HepG2 (cell line): ENCODE measurements at regions not wholly inside any gene's neighbourhood (a gene's known extent, or its start where the extent isn't known, plus 50 kb on each side); places are given as distances from the start of the nearest gene placed in this dataset.

Experiments
- BRCA1 ChIP-seq: sonication (generic); formaldehyde crosslinking; IDR thresholded peaks from 2 replicates; pipeline ENCODE4 v1.4.0; 2020; ENCODE audit warnings: missing genetic modification reagents
- CEBPB ChIP-seq: IDR thresholded peaks from 2 replicates; pipeline ENCODE4 v1.6.1; 2011; ENCODE audit warnings: low read depth, low read length, improper control_type of control experiment, borderline replicate concordance
- ETV5 ChIP-seq: IDR thresholded peaks from 2 replicates; pipeline ENCODE4 v1.6.1; 2018; ENCODE audit warnings: missing biosample characterization, missing genetic modification reagents, inconsistent platforms, borderline replicate concordance
- FOXP4 ChIP-seq: sonication (generic); formaldehyde crosslinking; IDR thresholded peaks from 2 replicates; pipeline ENCODE4 v1.4.0; 2020; ENCODE audit warnings: missing genetic modification reagents
- GATAD1 ChIP-seq: IDR thresholded peaks from 2 replicates; pipeline ENCODE4 v1.6.1; 2016; ENCODE audit warnings: missing genetic modification reagents, missing compliant biosample characterization
- GLI4 ChIP-seq: sonication (generic); formaldehyde crosslinking; IDR thresholded peaks from 2 replicates; pipeline ENCODE4 v1.5.1; 2020; ENCODE audit warnings: missing genetic modification reagents, mild to moderate bottlenecking, moderate library complexity, borderline replicate concordance
- HMG20B ChIP-seq: conservative IDR thresholded peaks from 2 replicates; pipeline ENCODE4 v1.6.1; 2016; ENCODE audit warnings: missing genetic modification reagents, missing compliant biosample characterization
- HNF4A ChIP-seq: sonication (generic); formaldehyde crosslinking; IDR thresholded peaks from 2 replicates; pipeline ENCODE4 v1.4.0; 2020; ENCODE audit warnings: missing genetic modification reagents
- HOXA5 ChIP-seq: sonication (generic); formaldehyde crosslinking; IDR thresholded peaks from 2 replicates; pipeline ENCODE4 v1.4.0; 2020; ENCODE audit warnings: missing genetic modification reagents
- IKZF1 ChIP-seq: fragments of 450-650 bp; IDR thresholded peaks from 2 replicates; pipeline ENCODE4 v1.7.1; 2016
- MED1 ChIP-seq: sonication (generic); formaldehyde crosslinking; IDR thresholded peaks from 2 replicates; pipeline ENCODE4 v1.4.0; 2020; ENCODE audit warnings: missing genetic modification reagents
- NR2F1 ChIP-seq, 2 experiments: fragments of 450-650 bp in 1 of 2; formaldehyde crosslinking in 1 of 2; IDR thresholded peaks; 2 replicates each; pipeline versions ENCODE4 v1.5.0 to v1.6.1; 2016 to 2020; ENCODE audit warnings: mild to moderate bottlenecking in 1 of 2, missing compliant biosample characterization in 1 of 2, missing genetic modification reagents in 1 of 2, moderate library complexity in 1 of 2
- PHF21A ChIP-seq: sonication (generic); formaldehyde crosslinking; IDR thresholded peaks from 2 replicates; pipeline ENCODE4 v1.5.0; 2020; ENCODE audit warnings: mild to moderate bottlenecking, missing genetic modification reagents
- RAD51 ChIP-seq: fragments of 450-650 bp; IDR thresholded peaks from 2 replicates; pipeline ENCODE4 v1.6.1; 2016; ENCODE audit warnings: borderline replicate concordance
- RBAK ChIP-seq: sonication (generic); formaldehyde crosslinking; IDR thresholded peaks from 2 replicates; pipeline ENCODE4 v1.5.1; 2020; ENCODE audit warnings: mild to moderate bottlenecking, missing genetic modification reagents
- SMYD3 ChIP-seq: sonication (generic); formaldehyde crosslinking; IDR thresholded peaks from 2 replicates; pipeline ENCODE4 v1.8.1; 2023; ENCODE audit warnings: mild to moderate bottlenecking, missing genetic modification reagents
- TFDP1 ChIP-seq: IDR thresholded peaks from 2 replicates; pipeline ENCODE4 v1.6.1; 2016; ENCODE audit warnings: missing compliant biosample characterization, missing genetic modification reagents, borderline replicate concordance
- ZFP1 ChIP-seq: IDR thresholded peaks from 2 replicates; pipeline ENCODE4 v1.6.1; 2016
- ZNF17 ChIP-seq: sonication (generic); formaldehyde crosslinking; IDR thresholded peaks from 2 replicates; pipeline ENCODE4 v1.5.0; 2020; ENCODE audit warnings: mild to moderate bottlenecking, missing genetic modification reagents
- ZNF552 ChIP-seq: sonication (generic); formaldehyde crosslinking; IDR thresholded peaks from 2 replicates; pipeline ENCODE4 v1.9.0; 2022; ENCODE audit warnings: missing genetic modification reagents, mild to moderate bottlenecking, borderline replicate concordance
- ZNF766 ChIP-seq: sonication (generic); formaldehyde crosslinking; IDR thresholded peaks from 2 replicates; pipeline ENCODE4 v1.5.0; 2020; ENCODE audit warnings: missing genetic modification reagents, borderline replicate concordance
- TF ChIP-seq, protein P1 (sequence below): sonication (generic); formaldehyde crosslinking; IDR thresholded peaks from 2 replicates; pipeline ENCODE4 v1.5.0; 2020; ENCODE audit warnings: mild to moderate bottlenecking, missing genetic modification reagents, moderate library complexity
- TF ChIP-seq, protein P2 (sequence below), 2 experiments: IDR thresholded peaks; 2 replicates each; pipeline ENCODE4 v1.6.1; 2011 to 2012; ENCODE audit warnings: low read length in 2 of 2, borderline replicate concordance in 1 of 2, low read depth in 1 of 2, mild to moderate bottlenecking in 1 of 2, moderate library complexity in 1 of 2

GRCh38 chr1:222124602-222125001, 382.7 kb upstream of the DUSP10 start (continued):
- TF ChIP-seq RBAK (CRISPR knock-in tag) (no peak), ZNF17 (CRISPR knock-in tag) (no peak), HMG20B (no peak), CEBPB (no peak), ETV5 (no peak), GLI4 (CRISPR knock-in tag) (no peak), ZNF552 (CRISPR knock-in tag) (no peak), IKZF1 (no peak), HOXA5 (CRISPR knock-in tag) (no peak), SMYD3 (CRISPR knock-in tag) (no peak), RAD51 (no peak), ZFP1 (no peak), PHF21A (CRISPR knock-in tag) (no peak), NR2F1 (CRISPR knock-in tag; IDR thresholded peaks at IDR 0.05) (no peak), ZNF766 (CRISPR knock-in tag) (no peak), TFDP1 (no peak), HNF4A (CRISPR knock-in tag) (0 out of 2 replicates have a peak, but pooled peaks have one; percentile 9), BRCA1 (CRISPR knock-in tag) (no peak), GATAD1 (CRISPR knock-in tag) (no peak), FOXP4 (CRISPR knock-in tag) (no peak), MED1 (CRISPR knock-in tag) (no peak)
- TF ChIP-seq, protein P1, sequence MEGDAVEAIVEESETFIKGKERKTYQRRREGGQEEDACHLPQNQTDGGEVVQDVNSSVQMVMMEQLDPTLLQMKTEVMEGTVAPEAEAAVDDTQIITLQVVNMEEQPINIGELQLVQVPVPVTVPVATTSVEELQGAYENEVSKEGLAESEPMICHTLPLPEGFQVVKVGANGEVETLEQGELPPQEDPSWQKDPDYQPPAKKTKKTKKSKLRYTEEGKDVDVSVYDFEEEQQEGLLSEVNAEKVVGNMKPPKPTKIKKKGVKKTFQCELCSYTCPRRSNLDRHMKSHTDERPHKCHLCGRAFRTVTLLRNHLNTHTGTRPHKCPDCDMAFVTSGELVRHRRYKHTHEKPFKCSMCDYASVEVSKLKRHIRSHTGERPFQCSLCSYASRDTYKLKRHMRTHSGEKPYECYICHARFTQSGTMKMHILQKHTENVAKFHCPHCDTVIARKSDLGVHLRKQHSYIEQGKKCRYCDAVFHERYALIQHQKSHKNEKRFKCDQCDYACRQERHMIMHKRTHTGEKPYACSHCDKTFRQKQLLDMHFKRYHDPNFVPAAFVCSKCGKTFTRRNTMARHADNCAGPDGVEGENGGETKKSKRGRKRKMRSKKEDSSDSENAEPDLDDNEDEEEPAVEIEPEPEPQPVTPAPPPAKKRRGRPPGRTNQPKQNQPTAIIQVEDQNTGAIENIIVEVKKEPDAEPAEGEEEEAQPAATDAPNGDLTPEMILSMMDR (CRISPR knock-in tag) = peak; percentile 54
- TF ChIP-seq, protein P2, sequence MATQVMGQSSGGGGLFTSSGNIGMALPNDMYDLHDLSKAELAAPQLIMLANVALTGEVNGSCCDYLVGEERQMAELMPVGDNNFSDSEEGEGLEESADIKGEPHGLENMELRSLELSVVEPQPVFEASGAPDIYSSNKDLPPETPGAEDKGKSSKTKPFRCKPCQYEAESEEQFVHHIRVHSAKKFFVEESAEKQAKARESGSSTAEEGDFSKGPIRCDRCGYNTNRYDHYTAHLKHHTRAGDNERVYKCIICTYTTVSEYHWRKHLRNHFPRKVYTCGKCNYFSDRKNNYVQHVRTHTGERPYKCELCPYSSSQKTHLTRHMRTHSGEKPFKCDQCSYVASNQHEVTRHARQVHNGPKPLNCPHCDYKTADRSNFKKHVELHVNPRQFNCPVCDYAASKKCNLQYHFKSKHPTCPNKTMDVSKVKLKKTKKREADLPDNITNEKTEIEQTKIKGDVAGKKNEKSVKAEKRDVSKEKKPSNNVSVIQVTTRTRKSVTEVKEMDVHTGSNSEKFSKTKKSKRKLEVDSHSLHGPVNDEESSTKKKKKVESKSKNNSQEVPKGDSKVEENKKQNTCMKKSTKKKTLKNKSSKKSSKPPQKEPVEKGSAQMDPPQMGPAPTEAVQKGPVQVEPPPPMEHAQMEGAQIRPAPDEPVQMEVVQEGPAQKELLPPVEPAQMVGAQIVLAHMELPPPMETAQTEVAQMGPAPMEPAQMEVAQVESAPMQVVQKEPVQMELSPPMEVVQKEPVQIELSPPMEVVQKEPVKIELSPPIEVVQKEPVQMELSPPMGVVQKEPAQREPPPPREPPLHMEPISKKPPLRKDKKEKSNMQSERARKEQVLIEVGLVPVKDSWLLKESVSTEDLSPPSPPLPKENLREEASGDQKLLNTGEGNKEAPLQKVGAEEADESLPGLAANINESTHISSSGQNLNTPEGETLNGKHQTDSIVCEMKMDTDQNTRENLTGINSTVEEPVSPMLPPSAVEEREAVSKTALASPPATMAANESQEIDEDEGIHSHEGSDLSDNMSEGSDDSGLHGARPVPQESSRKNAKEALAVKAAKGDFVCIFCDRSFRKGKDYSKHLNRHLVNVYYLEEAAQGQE (IDR thresholded peaks at IDR 0.05; ENCODE audit: borderline replicate concordance in 1 of 2, low read depth in 1 of 2, low read length in 2 of 2) = no peak
